IgD-negative memory B cell (primary cell): ENCODE measurements at regions not wholly inside any gene's neighbourhood (a gene's known extent, or its start where the extent isn't known, plus 50 kb on each side); places are given as distances from the start of the nearest gene placed in this dataset.

Source experiments
- H3K27ac Mint-ChIP-seq, 3 donors: one replicate each; pipeline ENCODE4 v1.8.0; 2020 to 2022; ENCODE audit warnings: mild to moderate bottlenecking in 3 of 3, mixed read lengths in 3 of 3, moderate library complexity in 1 of 3
- H3K27me3 Mint-ChIP-seq: one replicate; pipeline ENCODE4 v1.8.0; 2021; ENCODE audit warnings: mixed read lengths
- H3K36me3 Mint-ChIP-seq: one replicate; pipeline ENCODE4 v1.8.0; 2020; ENCODE audit warnings: mild to moderate bottlenecking, mixed read lengths
- H3K4me1 Mint-ChIP-seq, 3 donors: one replicate each; pipeline ENCODE4 v1.8.0; 2020 to 2022; ENCODE audit warnings: mixed read lengths in 3 of 3, mild to moderate bottlenecking in 1 of 3
- H3K4me3 Mint-ChIP-seq, 4 donors: one replicate each; pipeline ENCODE4 v1.8.0; 2020 to 2022; ENCODE audit warnings: mild to moderate bottlenecking in 4 of 4, mixed read lengths in 4 of 4, moderate library complexity in 3 of 4
- H3K9me3 Mint-ChIP-seq, 3 donors: one replicate each; pipeline ENCODE4 v1.8.0; 2020 to 2021; ENCODE audit warnings: mixed read lengths in 3 of 3, mild to moderate bottlenecking in 1 of 3

DNA sequence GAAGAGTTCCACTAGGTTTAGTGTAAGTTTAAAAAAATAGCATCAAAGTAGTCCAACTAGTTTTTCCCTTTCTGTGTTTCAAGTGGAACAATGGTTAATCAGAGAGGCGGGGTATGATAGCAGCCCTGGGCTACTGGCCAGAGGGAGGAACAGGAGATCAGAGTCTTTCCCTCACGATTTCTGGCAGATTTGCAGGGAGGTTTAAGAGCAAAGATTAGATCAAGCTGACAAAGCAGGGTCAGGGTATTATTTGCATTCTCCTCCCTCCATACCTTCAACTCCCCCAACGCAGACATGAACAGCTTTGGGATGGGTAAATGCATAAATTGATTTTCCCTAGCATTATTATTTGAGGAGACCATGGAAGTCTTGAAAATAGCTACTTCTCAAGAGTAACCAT is 277.6 kb upstream of the DIAPH2 start:
- Mint-ChIP-seq H3K4me1 (no peaks in the 10 kb centered on the region), H3K36me3 (no peaks in the 10 kb centered on the region), H3K9me3 (peaks cover 0 to 4% (median 0%) of the 10 kb centered on the region in 3 donors), H3K27ac (no peak overlapping the region), H3K27me3 (peaks cover 2% of the 10 kb centered on the region), H3K4me3 (no peak overlapping the region)

DNA sequence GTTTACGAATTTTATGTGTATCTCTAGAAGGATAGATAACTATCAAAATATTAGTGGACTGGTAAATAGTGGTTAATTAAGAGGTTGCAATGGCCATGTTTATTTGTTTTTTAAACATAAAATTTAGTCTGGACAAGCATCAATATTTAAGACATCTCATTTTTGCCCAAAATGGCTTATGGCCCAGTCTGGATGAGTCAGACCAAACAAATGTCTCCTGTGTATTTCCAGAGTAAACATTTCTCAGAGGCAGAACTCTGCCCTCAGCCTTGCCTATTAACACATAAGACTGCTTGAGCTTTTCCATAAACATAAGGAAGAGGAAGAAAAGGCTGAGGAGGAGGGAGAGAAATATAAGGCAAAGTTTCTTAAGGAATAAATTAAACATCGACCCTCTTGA is 277.1 kb upstream of the DIAPH2 start:
- no peaks in the 10 kb centered on the region for H3K36me3 Mint-ChIP-seq
- H3K4me3 Mint-ChIP-seq: no peak overlapping the region
- peaks cover 2% of the 10 kb centered on the region for H3K27me3 Mint-ChIP-seq
- no peaks in the 10 kb centered on the region for H3K4me1 Mint-ChIP-seq
- peaks cover 0 to 4% (median 0%) of the 10 kb centered on the region in 3 donors for H3K9me3 Mint-ChIP-seq
- H3K27ac Mint-ChIP-seq: no peak overlapping the region

DNA sequence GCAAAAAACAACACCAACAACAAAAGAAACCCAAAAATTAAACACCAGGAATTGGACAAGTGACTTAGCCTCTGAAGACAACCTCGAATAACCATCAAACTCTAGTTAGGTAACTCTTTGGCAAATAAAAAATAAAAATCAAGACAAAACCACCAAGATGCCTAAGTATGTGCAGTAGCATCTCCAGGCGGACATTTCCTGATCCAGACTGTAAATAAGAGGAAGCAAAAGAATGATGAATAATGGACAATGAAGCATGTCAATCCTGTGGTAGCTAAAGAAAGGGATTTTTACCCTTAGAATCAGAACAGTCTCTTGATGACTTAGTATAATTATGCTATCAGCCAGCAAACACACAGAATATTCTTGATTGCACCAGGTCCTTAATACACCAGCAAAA is 276.7 kb upstream of the DIAPH2 start:
- peaks cover 0 to 4% (median 0%) of the 10 kb centered on the region in 3 donors for H3K9me3 Mint-ChIP-seq
- H3K36me3 Mint-ChIP-seq: no peaks in the 10 kb centered on the region
- peaks cover 2% of the 10 kb centered on the region for H3K27me3 Mint-ChIP-seq
- H3K4me3 Mint-ChIP-seq: no peak overlapping the region
- no peaks in the 10 kb centered on the region for H3K4me1 Mint-ChIP-seq
- H3K27ac Mint-ChIP-seq: no peak overlapping the region

DNA sequence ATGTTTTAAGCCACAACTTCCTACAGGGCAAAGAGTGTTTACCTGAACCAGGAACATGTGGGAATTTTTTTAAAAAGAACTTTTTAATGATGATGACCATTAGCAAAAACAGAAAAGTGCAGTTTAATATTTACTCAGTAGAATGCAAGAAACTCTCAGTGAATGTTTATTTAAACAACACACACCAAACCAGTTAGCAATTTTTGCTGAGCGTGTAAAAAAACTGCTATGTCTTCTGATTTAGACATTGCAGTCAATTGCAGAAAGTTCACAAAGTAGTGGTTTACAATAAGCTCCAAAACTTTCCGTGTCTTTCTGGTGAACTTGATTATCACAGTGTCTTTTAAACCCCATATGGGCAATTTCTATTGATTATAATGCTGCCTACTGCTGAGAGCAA is 273.7 kb upstream of the DIAPH2 start:
- Mint-ChIP-seq H3K27me3 (no peaks in the 10 kb centered on the region), H3K36me3 (no peaks in the 10 kb centered on the region), H3K4me1 (no peaks in the 10 kb centered on the region), H3K4me3 (no peak overlapping the region), H3K27ac (no peak overlapping the region), H3K9me3 (no peaks in the 10 kb centered on the region)

GRCh38 chrX:96417695-96418094 is 266.9 kb upstream of the DIAPH2 start:
- Mint-ChIP-seq H3K27me3 (no peaks in the 10 kb centered on the region), H3K27ac (no peak overlapping the region), H3K36me3 (no peaks in the 10 kb centered on the region), H3K4me3 (no peak overlapping the region), H3K4me1 (no peaks in the 10 kb centered on the region), H3K9me3 (no peaks in the 10 kb centered on the region)

DNA sequence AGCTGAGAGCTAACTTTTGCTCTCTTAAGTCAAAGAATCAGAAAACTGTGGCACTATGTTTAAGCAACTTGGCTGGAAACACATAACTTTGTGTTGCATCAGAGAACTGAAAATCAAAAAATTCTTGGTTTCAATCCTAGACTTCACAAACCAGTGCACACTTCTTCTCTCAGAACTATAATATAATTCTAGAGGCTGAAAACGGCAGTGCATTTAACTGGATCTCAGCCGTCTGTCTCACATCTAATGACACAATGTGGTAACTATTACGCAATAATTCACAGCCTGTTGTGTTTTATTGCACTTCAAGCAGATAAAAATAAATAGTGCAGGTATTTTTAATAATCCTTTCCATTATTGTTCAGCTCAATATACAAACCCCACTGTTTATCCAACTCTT is 260.6 kb upstream of the DIAPH2 start:
- peaks cover 0 to 2% (median 0%) of the 10 kb centered on the region in 3 donors for H3K4me1 Mint-ChIP-seq
- H3K27me3 Mint-ChIP-seq: peaks cover 1% of the 10 kb centered on the region
- H3K36me3 Mint-ChIP-seq: no peaks in the 10 kb centered on the region
- H3K9me3 Mint-ChIP-seq: peaks cover 0 to 5% (median 0%) of the 10 kb centered on the region in 3 donors
- no peak overlapping the region for H3K27ac Mint-ChIP-seq
- no peak overlapping the region for H3K4me3 Mint-ChIP-seq

DNA sequence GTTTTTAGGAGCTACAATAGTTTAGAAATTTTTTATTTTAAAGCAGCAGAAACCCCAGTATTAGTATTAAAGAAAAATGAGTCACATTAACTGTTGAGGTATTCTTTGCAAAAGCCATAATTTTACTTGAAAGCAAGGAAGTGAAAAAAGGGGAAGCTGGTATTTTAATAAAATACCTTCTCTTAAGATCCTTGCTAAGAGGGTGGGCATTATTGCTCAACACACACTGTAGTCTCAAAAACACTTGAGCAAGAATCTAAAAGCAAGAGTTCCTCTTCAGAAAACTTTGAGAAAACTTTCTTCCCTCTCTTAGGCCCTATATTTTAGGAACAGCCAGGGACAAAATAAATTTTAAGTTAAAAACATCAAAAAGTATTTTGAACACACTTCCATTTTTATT is 259.4 kb upstream of the DIAPH2 start:
- no peak overlapping the region for H3K4me3 Mint-ChIP-seq
- no peak overlapping the region for H3K27ac Mint-ChIP-seq
- no peaks in the 10 kb centered on the region for H3K36me3 Mint-ChIP-seq
- H3K4me1 Mint-ChIP-seq: peaks cover 0 to 2% (median 0%) of the 10 kb centered on the region in 3 donors
- peaks cover 0 to 5% (median 0%) of the 10 kb centered on the region in 3 donors for H3K9me3 Mint-ChIP-seq
- peaks cover 4% of the 10 kb centered on the region for H3K27me3 Mint-ChIP-seq

- Mint-ChIP-seq H3K9me3 (peaks cover 0 to 5% (median 0%) of the 10 kb centered on the region in 3 donors), H3K27me3 (peaks cover 7% of the 10 kb centered on the region), H3K4me1 (peaks cover 0 to 1% (median 0%) of the 10 kb centered on the region in 3 donors), H3K27ac (no peak overlapping the region), H3K36me3 (no peaks in the 10 kb centered on the region), H3K4me3 (no peak overlapping the region)
Measured at GRCh38 chrX:96430756-96431455, 253.7 kb upstream of the DIAPH2 start.

DNA sequence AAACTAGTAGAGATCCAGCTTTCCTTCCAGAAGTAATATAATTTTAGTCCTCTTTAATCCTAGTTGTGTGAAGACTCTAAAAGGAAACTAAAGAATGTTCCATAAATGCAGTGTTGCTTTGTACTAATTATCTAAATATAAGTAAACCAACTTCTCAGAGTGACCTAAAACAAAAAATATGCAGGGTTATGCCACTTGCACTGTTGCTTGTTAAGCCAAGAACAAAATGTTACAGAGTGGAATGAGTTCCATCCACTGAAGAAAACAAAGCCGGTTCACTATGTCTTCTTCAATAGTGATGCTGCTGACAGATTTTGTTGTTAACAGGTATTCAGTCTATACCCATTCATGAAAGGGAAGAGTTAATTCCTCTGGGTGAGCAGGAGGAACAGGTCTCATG is 252.0 kb upstream of the DIAPH2 start:
- peaks cover 6% of the 10 kb centered on the region for H3K27me3 Mint-ChIP-seq
- H3K27ac Mint-ChIP-seq: no peak overlapping the region
- peaks cover 0 to 1% (median 0%) of the 10 kb centered on the region in 3 donors for H3K4me1 Mint-ChIP-seq
- H3K4me3 Mint-ChIP-seq: no peak overlapping the region
- H3K36me3 Mint-ChIP-seq: no peaks in the 10 kb centered on the region
- no peaks in the 10 kb centered on the region for H3K9me3 Mint-ChIP-seq

DNA sequence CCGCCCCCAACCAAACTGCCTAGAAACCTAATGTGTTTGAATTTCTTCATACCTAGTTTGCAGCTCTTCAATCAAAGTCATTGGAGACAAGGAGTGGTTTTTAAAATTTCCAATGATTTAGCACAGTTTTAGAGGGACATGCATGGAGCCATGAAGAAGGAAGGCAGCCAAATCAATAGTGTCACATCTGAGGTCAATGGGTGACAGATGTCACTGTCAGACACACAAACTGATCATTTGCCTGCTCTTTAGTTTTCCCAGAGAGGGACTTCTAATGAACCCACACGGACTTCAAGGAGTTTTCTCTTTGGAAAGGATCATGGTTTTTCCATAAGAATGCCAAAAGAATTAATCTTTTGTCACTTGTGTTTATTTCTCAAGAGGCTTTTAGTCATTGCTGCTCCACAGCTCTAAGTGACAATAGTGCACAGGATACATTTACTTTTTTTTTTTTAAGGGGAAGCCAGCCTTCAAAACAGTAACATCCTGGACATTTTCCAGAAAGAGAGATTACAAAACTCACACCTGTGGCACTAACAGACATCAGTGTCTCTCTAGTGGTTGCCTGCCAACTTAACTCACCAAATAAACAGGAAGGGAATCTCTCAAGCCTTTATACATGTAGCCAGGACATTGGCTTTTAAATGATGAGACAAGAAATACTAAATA is 251.1 kb upstream of the DIAPH2 start:
- no peaks in the 10 kb centered on the region for H3K36me3 Mint-ChIP-seq
- H3K4me1 Mint-ChIP-seq: peaks cover 0 to 1% (median 0%) of the 10 kb centered on the region in 3 donors

GRCh38 chrX:96435378-96436035 is 249.1 kb upstream of the DIAPH2 start:
- no peak overlapping the region for H3K27ac Mint-ChIP-seq
- peaks cover 0 to 1% (median 0%) of the 10 kb centered on the region in 3 donors for H3K4me1 Mint-ChIP-seq
- no peaks in the 10 kb centered on the region for H3K36me3 Mint-ChIP-seq
- H3K4me3 Mint-ChIP-seq: no peak overlapping the region
- no peaks in the 10 kb centered on the region for H3K9me3 Mint-ChIP-seq
- peaks cover 5% of the 10 kb centered on the region for H3K27me3 Mint-ChIP-seq

More for the DNA sequence above, 251.1 kb upstream of the DIAPH2 start:
- no peaks in the 10 kb centered on the region for H3K9me3 Mint-ChIP-seq
- H3K4me3 Mint-ChIP-seq: no peak overlapping the region
- H3K27me3 Mint-ChIP-seq: peaks cover 6% of the 10 kb centered on the region
- no peak overlapping the region for H3K27ac Mint-ChIP-seq

DNA sequence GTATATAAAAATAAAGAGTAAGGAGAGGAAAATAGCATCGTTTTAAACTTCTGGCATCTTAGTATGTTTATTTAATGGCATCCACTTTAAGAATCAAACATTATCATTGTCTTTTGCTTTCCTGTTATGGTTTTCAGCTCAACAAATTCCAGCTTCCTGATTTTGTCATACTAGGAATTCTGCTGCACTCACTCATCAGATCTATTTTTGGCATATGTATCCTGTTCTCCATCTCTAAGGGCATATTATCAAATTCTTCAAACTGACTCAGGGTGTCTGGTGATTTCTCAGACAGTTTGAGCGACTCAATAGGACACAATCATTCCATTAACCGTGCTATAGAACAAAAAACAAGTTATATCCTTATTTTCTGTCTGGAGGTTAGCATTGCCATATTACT is 248.5 kb upstream of the DIAPH2 start:
- peaks cover 5% of the 10 kb centered on the region for H3K27me3 Mint-ChIP-seq
- H3K27ac Mint-ChIP-seq: no peak overlapping the region
- H3K36me3 Mint-ChIP-seq: no peaks in the 10 kb centered on the region
- peaks cover 0 to 1% (median 0%) of the 10 kb centered on the region in 3 donors for H3K4me1 Mint-ChIP-seq
- no peaks in the 10 kb centered on the region for H3K9me3 Mint-ChIP-seq
- H3K4me3 Mint-ChIP-seq: no peak overlapping the region

DNA sequence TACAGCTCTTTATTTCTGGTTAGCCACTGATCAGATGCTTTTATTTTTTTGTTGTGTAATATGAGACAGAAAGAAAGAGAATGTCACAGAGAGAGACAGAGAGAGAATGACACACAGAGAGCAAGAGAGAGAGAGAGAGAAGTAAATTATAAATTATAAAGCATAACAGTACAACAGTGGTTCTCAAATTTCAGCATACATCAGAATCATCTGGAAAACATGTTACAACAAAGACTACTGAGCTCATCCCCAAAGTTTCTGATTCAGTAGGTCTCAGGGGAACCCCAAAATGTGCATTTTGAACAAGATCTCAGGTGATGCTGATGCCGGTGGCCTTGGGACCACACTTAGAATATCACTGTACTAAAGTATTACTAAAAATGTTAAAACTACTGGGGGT is 245.8 kb upstream of the DIAPH2 start:
- Mint-ChIP-seq H3K9me3 (no peaks in the 10 kb centered on the region), H3K36me3 (no peaks in the 10 kb centered on the region), H3K27ac (no peak overlapping the region), H3K4me3 (no peak overlapping the region), H3K4me1 (peaks cover 0 to 1% (median 0%) of the 10 kb centered on the region in 3 donors), H3K27me3 (peaks cover 3% of the 10 kb centered on the region)

GRCh38 chrX:96440941-96441340 is 243.7 kb upstream of the DIAPH2 start:
- Mint-ChIP-seq H3K9me3 (no peaks in the 10 kb centered on the region), H3K4me1 (no peaks in the 10 kb centered on the region), H3K27ac (no peak overlapping the region), H3K36me3 (no peaks in the 10 kb centered on the region), H3K27me3 (peaks cover 3% of the 10 kb centered on the region), H3K4me3 (no peak overlapping the region)

DNA sequence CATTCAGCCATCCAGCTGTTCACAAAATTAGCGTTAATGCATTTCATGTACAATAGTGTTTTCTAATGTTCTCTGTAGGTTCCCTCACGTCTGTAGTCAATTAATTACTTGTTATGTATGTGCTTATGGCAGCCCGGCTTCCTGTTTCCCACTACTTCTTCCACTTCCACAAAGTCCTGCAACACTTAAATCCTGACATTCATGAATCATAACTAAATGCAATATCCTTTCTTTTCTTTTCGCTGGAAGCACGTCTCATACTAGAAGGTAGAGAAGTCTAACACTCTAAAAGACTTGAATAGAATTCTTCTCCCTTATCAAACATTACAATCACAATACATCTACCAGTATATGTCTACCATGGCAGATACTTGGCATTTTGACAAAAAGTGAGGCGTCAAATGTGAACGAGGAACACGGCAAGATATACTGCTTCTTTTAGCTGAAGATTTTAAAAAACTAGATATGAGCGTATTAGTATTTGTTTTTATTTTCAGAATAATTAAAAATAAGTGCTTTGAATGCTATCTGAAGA is 239.0 kb upstream of the DIAPH2 start:
- H3K27me3 Mint-ChIP-seq: peaks cover 3% of the 10 kb centered on the region
- H3K4me3 Mint-ChIP-seq: no peak overlapping the region
- no peaks in the 10 kb centered on the region for H3K4me1 Mint-ChIP-seq
- H3K27ac Mint-ChIP-seq: no peak overlapping the region
- peaks cover 0 to 2% (median 0%) of the 10 kb centered on the region in 3 donors for H3K9me3 Mint-ChIP-seq
- no peaks in the 10 kb centered on the region for H3K36me3 Mint-ChIP-seq
